Esophagus squamous epithelium (tissue), 4 donors: ENCODE measurements at regions not wholly inside any gene's neighbourhood (a gene's known extent, or its start where the extent isn't known, plus 50 kb on each side); places are given as distances from the start of the nearest gene placed in this dataset.

Experiments used
- POLR2A ChIP-seq, 4 donors: fragments of 450-650 bp; IDR thresholded peaks; one replicate each; pipeline ENCODE4 v1.6.1; 2017; ENCODE audit warnings: antibody characterized with exemption in 4 of 4, mild to moderate bottlenecking in 4 of 4, moderate library complexity in 3 of 4
- TF ChIP-seq, protein P1 (sequence below), 6 experiments: fragments of 450-650 bp in 4 of 6; fragments of 200-600 bp in 2 of 6; sonication (generic) in 2 of 6; IDR thresholded peaks; one replicate each; pipeline ENCODE4 v1.5.1; 2016 to 2019; ENCODE audit warnings: antibody characterized with exemption in 6 of 6, mild to moderate bottlenecking in 4 of 6, moderate library complexity in 4 of 6

- TF ChIP-seq, protein P1, sequence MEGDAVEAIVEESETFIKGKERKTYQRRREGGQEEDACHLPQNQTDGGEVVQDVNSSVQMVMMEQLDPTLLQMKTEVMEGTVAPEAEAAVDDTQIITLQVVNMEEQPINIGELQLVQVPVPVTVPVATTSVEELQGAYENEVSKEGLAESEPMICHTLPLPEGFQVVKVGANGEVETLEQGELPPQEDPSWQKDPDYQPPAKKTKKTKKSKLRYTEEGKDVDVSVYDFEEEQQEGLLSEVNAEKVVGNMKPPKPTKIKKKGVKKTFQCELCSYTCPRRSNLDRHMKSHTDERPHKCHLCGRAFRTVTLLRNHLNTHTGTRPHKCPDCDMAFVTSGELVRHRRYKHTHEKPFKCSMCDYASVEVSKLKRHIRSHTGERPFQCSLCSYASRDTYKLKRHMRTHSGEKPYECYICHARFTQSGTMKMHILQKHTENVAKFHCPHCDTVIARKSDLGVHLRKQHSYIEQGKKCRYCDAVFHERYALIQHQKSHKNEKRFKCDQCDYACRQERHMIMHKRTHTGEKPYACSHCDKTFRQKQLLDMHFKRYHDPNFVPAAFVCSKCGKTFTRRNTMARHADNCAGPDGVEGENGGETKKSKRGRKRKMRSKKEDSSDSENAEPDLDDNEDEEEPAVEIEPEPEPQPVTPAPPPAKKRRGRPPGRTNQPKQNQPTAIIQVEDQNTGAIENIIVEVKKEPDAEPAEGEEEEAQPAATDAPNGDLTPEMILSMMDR (IDR thresholded peaks at IDR 0.05): no peak
- no peak for TF ChIP-seq POLR2A (IDR thresholded peaks at IDR 0.05)
These were observed 215.1 kb upstream of the LRRTM4 start for GRCh38 chr2:77737236-77737635.
